ENCODE measurements at regions not wholly inside any gene's neighbourhood (a gene's known extent, or its start where the extent isn't known, plus 50 kb on each side); places are given as distances from the start of the nearest gene placed in this dataset.

DNA sequence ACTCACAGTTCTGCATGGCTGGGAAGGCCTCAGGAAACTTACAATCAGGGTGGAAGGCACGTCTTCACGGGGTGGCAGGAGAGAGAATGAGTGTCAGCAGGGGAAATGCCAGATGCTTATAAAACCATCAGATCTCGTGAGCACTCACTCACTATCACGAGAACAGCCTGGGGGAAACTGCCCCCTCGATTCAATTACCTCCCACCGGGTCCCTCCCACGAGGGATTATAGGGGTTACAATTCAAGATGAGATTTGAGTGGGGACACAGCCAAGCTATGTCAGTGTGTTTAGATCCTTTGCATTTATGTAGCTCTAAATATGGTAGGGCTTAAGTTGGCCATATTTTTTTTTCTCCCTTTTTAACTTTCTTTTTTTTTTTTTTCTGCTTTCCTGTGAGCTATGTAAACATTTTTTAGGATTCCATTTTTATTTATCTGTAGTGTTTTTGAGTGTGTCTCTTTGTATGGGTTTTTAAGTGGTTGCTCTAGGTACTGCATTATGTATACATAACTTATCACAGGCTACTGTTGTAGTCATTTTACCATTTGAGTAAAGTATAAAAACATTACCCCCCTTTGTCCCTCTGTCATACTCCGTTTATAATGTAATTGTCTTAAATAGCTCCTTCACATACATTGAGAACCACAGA is 79.0 kb downstream of the ADRA2C start:
- TF ChIP-seq, protein P1, sequence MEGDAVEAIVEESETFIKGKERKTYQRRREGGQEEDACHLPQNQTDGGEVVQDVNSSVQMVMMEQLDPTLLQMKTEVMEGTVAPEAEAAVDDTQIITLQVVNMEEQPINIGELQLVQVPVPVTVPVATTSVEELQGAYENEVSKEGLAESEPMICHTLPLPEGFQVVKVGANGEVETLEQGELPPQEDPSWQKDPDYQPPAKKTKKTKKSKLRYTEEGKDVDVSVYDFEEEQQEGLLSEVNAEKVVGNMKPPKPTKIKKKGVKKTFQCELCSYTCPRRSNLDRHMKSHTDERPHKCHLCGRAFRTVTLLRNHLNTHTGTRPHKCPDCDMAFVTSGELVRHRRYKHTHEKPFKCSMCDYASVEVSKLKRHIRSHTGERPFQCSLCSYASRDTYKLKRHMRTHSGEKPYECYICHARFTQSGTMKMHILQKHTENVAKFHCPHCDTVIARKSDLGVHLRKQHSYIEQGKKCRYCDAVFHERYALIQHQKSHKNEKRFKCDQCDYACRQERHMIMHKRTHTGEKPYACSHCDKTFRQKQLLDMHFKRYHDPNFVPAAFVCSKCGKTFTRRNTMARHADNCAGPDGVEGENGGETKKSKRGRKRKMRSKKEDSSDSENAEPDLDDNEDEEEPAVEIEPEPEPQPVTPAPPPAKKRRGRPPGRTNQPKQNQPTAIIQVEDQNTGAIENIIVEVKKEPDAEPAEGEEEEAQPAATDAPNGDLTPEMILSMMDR (IDR thresholded peaks at IDR 0.05; ENCODE audit: insufficient read depth, low read depth, low read length) = no peak
- TF ChIP-seq EZH2 (IDR thresholded peaks at IDR 0.05; ENCODE audit: insufficient read depth, low read length) = no peak
